Thoracic aorta (tissue), 2 donors: ENCODE measurements at regions not wholly inside any gene's neighbourhood (a gene's known extent, or its start where the extent isn't known, plus 50 kb on each side); places are given as distances from the start of the nearest gene placed in this dataset.
"Not testable (repeated sequence)": the region's sequence is repeated elsewhere in the genome, so short reads cannot be mapped to it uniquely, and the experiment has no call there.

ENCODE experiments used
- ATAC-seq: fragments of 150-250 bp; one replicate; pipeline ENCODE4 v1.8.0; 2017; ENCODE audit warnings: low read depth; ENCODE audit not compliant: insufficient number of reproducible peaks, low FRiP score
- DNase-seq: peaks from one replicate; pipeline ENCODE4 v3.0.0-alpha.2; 2020; ENCODE audit warnings: low spot score
- H3K27ac ChIP-seq, 2 donors: fragments of 200-600 bp; sonication (generic); 1 replicate in 1 of 2; 2 replicates in 1 of 2; pipeline ENCODE4 v1.5.1; 2016; ENCODE audit warnings: mild to moderate bottlenecking in 2 of 2, moderate library complexity in 2 of 2
- H3K27me3 ChIP-seq: fragments of 200-600 bp; sonication (generic); replicated peaks from 2 replicates; pipeline ENCODE4 v1.6.0; 2016; ENCODE audit warnings: mild to moderate bottlenecking; ENCODE audit not compliant: insufficient read depth
- H3K36me3 ChIP-seq: fragments of 200-600 bp; sonication (generic); one replicate; pipeline ENCODE4 v1.5.1; 2016
- H3K4me1 ChIP-seq, 2 donors: fragments of 200-600 bp; sonication (generic); 1 replicate in 1 of 2; 2 replicates in 1 of 2; pipeline versions ENCODE4 v1.5.1 to v1.6.0; 2016; ENCODE audit warnings: low read depth in 2 of 2, mild to moderate bottlenecking in 1 of 2; ENCODE audit not compliant: control insufficient read depth in 1 of 2
- H3K4me3 ChIP-seq: fragments of 200-600 bp; sonication (generic); 2 replicates; pipeline ENCODE4 v1.5.1; 2016; ENCODE audit warnings: mild to moderate bottlenecking
- H3K9me3 ChIP-seq: fragments of 200-600 bp; sonication (generic); 2 replicates; pipeline ENCODE4 v1.5.1; 2016
- TF ChIP-seq, protein P1 (sequence below): fragments of 200-600 bp; sonication (generic); IDR thresholded peaks from one replicate; pipeline ENCODE4 v1.5.1; 2019; ENCODE audit warnings: antibody characterized with exemption

DNA sequence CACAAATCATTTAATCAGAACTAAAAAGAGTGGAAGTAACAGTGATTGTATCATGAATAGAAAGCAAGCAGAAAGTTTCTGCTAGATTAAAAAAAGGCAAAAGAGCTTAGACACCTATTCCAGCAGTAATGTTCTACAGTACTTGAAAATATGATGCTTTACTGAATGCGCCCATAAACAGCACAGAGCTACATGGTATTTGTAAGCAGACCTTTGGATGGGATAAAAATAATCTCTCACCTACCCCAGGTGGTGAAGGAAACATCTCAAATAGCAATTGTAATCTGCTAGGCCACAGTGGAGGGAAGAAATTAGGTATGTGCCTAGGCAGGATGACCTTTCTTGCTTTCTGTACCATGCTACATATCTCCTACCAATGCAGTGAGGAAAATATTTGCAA is 280.9 kb upstream of the PRKX start:
- ATAC-seq (no peak), DNase-seq (no peak)
- Histone ChIP-seq H3K36me3 (no peaks in the 10 kb centered on the region), H3K4me1 (no peaks in the 10 kb centered on the region), H3K27me3 (no peaks in the 10 kb centered on the region), H3K4me3 (no peak overlapping the region), H3K27ac (no peak overlapping the region), H3K9me3 (no peaks in the 10 kb centered on the region)
- TF ChIP-seq, protein P1, sequence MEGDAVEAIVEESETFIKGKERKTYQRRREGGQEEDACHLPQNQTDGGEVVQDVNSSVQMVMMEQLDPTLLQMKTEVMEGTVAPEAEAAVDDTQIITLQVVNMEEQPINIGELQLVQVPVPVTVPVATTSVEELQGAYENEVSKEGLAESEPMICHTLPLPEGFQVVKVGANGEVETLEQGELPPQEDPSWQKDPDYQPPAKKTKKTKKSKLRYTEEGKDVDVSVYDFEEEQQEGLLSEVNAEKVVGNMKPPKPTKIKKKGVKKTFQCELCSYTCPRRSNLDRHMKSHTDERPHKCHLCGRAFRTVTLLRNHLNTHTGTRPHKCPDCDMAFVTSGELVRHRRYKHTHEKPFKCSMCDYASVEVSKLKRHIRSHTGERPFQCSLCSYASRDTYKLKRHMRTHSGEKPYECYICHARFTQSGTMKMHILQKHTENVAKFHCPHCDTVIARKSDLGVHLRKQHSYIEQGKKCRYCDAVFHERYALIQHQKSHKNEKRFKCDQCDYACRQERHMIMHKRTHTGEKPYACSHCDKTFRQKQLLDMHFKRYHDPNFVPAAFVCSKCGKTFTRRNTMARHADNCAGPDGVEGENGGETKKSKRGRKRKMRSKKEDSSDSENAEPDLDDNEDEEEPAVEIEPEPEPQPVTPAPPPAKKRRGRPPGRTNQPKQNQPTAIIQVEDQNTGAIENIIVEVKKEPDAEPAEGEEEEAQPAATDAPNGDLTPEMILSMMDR: no peak

DNA sequence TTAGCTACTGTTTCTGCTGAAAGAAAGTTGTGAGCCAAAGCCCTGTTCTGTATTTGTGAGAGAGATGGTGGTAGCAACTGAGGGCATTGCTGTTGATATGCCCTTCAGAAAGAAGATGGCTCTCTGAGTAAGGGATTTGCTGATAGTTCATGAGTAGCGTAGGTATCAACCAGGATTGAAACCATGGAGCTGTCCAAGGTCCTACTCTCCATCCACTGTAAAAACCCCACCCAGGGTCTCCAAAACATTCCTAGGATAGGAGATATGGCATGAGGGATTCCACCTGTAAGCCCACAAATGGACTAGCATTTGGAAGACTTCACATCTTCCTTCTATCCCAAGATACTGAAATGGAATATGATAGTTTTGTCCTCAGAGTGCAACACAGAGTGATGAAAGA is 277.1 kb upstream of the PRKX start:
- no peak for ATAC-seq
- Histone ChIP-seq H3K27me3 (no peaks in the 10 kb centered on the region), H3K4me3 (no peak overlapping the region), H3K4me1 (no peaks in the 10 kb centered on the region), H3K9me3 (no peaks in the 10 kb centered on the region), H3K36me3 (no peaks in the 10 kb centered on the region), H3K27ac (no peak overlapping the region)
- TF ChIP-seq, protein P1: no peak
- DNase-seq: no peak

DNA sequence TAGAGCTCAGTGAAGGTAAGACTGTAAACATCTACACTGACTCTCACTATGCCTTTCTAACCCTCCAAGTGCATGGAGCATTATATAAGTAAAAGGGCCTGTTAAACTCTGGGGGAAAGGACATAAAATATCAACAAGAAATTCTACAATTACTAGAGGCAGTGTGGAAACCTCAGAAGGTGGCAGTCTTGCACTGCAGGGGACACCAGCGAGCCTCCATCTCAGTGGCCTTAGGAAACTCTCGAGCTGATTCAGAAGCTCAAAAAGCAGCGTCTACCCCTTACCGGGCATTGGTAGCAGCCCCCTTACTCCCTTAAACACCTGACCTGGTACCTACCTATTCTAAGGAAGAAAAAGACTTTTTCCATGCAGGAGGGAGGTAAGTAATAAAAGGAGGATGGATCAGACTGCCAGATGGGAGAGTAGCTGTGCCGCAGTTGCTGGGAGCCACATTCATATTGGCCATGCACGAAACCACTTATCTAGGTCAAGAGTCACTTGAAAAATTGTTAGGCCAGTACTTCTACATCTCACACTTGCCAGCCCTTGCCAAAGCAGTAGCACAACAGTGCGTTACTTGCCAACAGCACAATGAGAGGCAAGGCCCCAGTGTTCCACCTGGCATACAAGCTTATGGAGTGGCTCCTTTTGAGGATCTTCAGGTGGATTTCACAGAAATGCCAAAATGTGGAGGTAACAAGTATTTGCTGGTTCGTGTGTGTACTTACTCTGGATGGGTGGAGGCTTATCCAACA is 258.8 kb upstream of the PRKX start:
- ATAC-seq, H3K27ac ChIP-seq, DNase-seq, H3K36me3 ChIP-seq, H3K4me3 ChIP-seq, H3K9me3 ChIP-seq, H3K27me3 ChIP-seq, H3K4me1 ChIP-seq: not testable (repeated sequence)

DNA sequence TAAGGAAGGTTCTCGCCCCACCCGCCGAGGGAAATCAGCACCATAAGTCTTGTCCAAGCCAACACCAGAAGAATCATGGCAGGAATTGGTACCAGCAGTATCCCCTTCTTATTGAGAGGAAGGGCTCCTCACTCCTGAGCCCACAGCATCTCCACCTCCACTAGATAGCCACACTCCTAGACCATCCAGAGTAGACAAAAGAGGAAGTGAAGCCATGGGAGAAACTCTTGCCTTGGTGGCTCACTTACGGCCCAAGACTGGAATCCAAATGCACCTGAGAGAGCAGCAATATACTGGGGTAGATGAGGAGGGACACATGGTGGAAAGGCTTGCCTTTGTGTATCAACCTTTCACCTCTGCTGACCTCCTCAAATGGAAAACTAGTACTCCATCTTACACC is 255.3 kb upstream of the PRKX start:
- TF ChIP-seq, protein P1: no peak
- ATAC-seq: no peak
- Histone ChIP-seq H3K27ac (no peak overlapping the region), H3K9me3 (no peaks in the 10 kb centered on the region), H3K4me1 (no peaks in the 10 kb centered on the region), H3K4me3 (no peak overlapping the region), H3K36me3 (no peaks in the 10 kb centered on the region), H3K27me3 (no peaks in the 10 kb centered on the region)
- DNase-seq: no peak

DNA sequence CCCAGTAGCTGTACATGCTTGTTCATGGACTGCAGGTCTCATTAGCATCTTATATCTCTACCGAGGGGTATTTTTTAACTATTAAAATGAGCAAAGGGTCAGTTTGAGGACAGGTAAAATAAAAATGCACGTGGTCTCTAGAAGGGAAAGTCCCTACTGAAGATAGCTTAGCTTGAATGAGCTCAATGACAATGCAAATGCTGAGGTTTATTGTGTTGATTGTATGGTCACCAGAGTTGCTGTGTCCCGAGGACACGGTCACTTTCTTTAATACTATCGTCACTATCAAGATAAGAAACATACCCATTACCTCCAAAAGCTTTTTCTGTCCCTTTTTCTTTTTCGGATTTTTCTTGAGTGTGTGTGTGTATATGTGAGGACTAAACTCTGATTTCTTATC is 250.5 kb upstream of the PRKX start:
- Histone ChIP-seq H3K4me3 (no peak overlapping the region), H3K27ac (no peak overlapping the region), H3K9me3 (no peaks in the 10 kb centered on the region), H3K27me3 (no peaks in the 10 kb centered on the region), H3K4me1 (no peaks in the 10 kb centered on the region), H3K36me3 (no peaks in the 10 kb centered on the region)
- TF ChIP-seq, protein P1: no peak
- DNase-seq (no peak), ATAC-seq (no peak)
